Stimulated activated CD8-positive, alpha-beta memory T cell treated with anti-CD3 and anti-CD28 coated beads, Interleukin-4, amount 100 ng/mL, for 24 hours (primary cell): ENCODE measurements at regions not wholly inside any gene's neighbourhood (a gene's known extent, or its start where the extent isn't known, plus 50 kb on each side); places are given as distances from the start of the nearest gene placed in this dataset.

Source experiments
- DNase-seq: peaks from one replicate; pipeline ENCODE4 v3.0.0-alpha.2; 2020; ENCODE audit warnings: low read depth

- DNase-seq = no peak
Measured at GRCh38 chr2:41934329-41934958, 113.4 kb upstream of the PKDCC start.

GRCh38 chr2:41935002-41935401 is 112.8 kb upstream of the PKDCC start:
- DNase-seq = no peak

- no peak for DNase-seq
Measured at GRCh38 chr2:41935825-41936224, 112.0 kb upstream of the PKDCC start.

DNA sequence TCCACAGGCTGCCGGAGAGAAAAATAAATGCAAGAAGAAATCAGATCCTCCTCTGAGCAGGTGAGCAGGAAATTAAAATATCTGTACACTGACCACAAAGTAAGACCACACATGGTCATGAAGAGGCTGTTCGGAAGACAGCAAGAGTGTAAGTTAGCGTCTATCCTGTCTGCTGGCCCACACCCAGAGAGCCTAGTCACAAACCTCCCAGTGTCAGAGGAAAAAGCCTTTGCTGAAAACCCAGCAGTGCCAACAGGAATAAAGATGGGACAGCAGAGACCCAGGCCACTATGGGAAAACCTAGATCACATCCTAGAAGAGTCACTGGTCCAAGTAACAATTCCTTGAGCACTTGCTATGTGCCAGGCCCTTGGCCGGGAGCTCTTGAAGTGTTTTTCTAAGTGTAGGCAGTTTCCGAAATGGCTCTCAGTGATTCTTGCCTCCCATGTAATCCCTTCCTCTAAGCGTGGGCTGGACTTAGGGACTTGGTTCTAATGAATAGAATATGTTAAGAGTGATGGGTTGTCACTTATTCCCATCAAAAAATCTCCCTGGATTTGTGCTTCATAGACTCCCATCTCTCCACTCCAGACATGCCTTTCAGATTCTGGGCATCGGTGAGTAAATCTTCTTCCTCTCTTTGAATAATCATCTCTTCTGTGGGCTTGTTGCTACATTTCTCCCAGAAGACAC is 110.9 kb upstream of the PKDCC start:
- no peak for DNase-seq

GRCh38 chr2:41937464-41937906 is 110.3 kb upstream of the PKDCC start:
- DNase-seq = no peak

- DNase-seq = no peak
Measured at GRCh38 chr2:41937921-41938708, 109.7 kb upstream of the PKDCC start.

GRCh38 chr2:41940060-41940744 is 107.6 kb upstream of the PKDCC start:
- DNase-seq = no peak

GRCh38 chr2:41940745-41941063 is 107.1 kb upstream of the PKDCC start:
- DNase-seq = no peak

GRCh38 chr2:41941831-41942230 is 106.0 kb upstream of the PKDCC start:
- DNase-seq = no peak

- no peak for DNase-seq
Measured at GRCh38 chr2:41942278-41942677, 105.5 kb upstream of the PKDCC start.

DNA sequence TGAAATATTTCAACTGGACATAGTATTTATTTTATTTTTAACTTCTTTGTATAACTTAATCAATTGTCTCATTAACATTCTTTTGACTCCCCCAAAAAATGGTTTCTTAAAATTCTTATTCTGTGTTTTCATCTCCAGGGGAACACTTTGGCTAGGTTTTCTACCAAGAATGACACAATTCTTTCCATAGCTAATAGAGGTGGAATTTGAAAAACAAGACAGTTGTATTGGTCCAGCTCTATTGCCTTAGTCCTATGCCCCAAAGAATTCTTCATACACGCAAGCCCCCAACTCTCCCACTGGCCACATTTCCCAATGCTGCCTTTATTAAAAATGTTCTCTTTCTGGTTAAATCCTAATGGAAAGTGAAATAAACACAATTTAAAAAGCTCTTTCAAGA is 104.7 kb upstream of the PKDCC start:
- DNase-seq = no peak

GRCh38 chr2:41944220-41944880 is 103.5 kb upstream of the PKDCC start:
- no peak for DNase-seq

DNA sequence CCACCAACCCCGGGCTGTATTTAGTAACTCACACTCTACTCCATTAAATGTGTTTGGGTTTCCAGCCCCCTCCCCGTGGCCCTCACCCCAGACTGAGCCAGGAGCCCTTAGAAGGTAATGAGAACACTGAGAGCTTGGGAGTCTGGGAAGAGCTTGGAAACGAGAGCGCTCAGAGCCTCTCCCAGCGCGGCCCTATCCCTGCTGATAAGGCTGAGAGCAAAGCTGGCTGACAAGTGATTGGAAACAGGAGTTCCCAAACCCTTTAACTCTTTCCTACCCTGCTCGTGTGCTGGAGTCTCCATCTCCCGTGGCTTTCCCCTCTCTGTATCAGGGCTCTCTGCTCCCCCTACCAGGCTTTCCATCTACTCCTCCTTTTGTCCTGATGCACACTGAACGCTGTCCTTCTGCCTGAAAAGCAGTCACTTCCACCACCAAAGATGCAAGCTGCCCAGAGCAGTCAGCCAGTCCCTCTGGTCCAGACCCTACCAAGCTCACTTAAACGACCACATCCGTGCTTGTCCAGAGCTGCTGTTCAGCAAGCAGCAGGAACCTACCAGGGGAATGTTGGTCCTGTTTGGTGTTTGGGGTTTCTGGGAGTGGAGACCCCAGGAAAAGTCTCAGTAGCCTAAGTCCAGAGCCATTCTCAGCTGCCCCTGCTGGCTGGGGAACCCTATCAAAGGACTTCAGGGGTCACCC is 100.0 kb upstream of the PKDCC start:
- DNase-seq = no peak

DNA sequence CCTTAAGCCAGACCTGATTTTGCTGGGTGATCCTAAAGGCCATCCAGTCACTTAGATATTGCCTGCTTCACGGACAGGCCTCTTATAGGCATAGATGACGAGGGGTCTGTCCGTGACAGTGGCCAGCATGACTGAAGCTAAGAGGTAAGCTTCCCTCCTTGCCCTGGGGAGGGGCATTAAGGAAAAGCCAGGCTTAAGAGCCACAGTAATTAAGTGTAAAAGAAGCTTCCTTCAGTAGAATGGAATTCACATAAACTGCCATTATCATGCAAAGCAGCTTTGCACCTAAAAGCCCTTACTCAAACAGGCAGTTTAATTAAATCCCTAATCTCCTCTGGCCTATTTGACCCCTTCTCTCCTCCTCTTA is 99.4 kb upstream of the PKDCC start:
- DNase-seq = no peak

- DNase-seq = no peak
Measured at GRCh38 chr2:41949091-41949882, 98.5 kb upstream of the PKDCC start.

DNA sequence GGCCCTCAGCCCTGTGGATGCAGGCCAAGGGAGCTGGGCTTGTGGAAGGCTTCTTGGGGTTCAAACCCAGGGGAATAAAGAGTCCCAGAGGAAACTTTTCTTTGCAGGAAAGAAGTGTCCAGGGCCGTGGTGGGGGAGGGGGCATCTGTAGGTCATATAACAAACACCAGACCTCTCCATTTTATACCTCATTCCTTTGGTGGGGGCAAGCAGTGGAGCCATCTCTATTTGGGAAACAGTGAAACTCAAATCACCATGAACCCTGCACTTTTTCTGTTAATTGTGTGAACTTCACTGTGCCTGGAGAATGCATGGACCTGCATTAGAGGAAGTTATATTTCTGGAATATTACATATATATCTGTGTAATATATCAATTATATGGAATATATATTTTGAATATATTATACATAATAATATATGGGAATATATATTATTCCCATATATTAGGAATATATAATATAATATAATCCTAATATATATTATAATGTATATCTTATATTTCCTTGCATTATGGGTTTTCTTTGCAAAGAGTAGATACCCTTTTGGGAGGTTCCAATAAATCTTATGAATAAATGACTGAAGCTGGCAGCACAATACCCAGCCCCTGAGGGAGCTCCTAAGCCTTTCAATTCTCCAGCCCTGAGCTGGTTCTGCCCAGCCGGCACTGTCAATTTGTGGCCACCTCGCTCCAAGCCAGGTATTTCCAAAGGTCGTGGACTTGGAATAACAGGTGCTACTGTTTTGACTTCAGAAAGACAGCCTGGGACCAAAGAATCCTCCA is 97.7 kb upstream of the PKDCC start:
- no peak for DNase-seq

- DNase-seq = no peak
Measured at GRCh38 chr2:41950666-41950960, 97.2 kb upstream of the PKDCC start.

DNA sequence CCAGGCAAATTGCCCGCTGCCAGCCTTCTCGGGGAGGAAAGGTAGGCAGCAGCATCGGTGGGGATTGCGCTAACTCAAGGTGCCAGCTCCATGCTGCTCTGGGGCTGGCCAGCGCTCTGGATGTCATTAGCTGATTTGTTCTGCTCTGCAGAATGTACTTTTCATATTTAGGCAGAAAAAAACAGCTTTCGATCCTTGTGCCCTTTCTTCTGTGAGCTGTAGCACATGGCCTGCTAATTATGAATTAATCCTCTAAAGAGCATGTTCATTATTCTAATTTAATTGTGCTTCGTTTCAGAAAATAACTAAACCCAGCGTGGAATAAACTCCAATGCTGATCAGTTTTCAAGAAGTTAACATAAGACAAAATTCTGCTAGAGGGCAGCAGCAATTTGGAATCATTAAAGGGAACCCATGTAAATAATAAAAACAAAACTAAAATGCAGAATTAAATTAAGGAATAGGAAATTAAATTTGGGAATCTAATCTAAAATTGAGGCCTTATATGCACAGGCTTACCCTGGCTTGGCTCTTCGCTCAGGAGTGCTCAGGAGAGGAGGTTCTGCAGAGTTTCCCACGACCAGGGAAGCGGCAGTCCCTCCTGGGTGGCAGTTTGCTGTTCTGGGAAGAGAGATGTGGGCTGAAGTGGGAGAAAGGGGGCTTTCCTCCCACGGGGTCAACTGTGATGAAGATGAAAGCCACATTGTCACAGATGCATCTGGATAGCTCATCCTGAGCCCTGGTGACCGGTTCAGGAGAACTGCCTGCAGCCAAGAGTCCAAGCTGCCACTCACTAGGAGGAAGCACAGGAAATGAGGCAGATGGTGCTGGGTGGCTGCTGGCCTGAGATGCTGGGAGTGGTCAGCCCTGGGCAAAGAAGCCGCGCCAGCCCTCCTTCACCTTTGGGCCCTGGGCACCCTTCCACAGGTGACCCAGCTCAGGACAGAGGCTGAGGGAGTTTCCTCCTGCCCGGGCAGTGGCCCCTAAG is 93.2 kb upstream of the PKDCC start:
- no peak for DNase-seq
